CD4-positive, CD25-positive, alpha-beta regulatory T cell (primary cell): ENCODE measurements at regions not wholly inside any gene's neighbourhood (a gene's known extent, or its start where the extent isn't known, plus 50 kb on each side); places are given as distances from the start of the nearest gene placed in this dataset.

Source experiments
- ATAC-seq, 2 donors: fragments of 150-1000 bp; cut with Tn5 transposase; one replicate each; pipeline ENCODE4 v1.10.0; 2021; ENCODE audit warnings: low read depth in 2 of 2, moderate number of reproducible peaks in 2 of 2, moderate library complexity in 1 of 2
- DNase-seq, 3 donors: peaks; one replicate each; pipeline versions ENCODE4 v3.0.0 to v3.0.0-alpha.2; 2012 to 2022; ENCODE audit warnings: mixed read lengths in 1 of 3
- H3K27ac ChIP-seq: one replicate; pipeline ENCODE4 v1.7.0; 2013; ENCODE audit warnings: mild to moderate bottlenecking, low read length; ENCODE audit not compliant: insufficient read depth, poor library complexity, severe bottlenecking
- H3K27me3 ChIP-seq: one replicate; pipeline ENCODE4 v1.7.0; 2013; ENCODE audit warnings: low read length; ENCODE audit not compliant: control insufficient read depth, insufficient read depth
- H3K36me3 ChIP-seq: one replicate; pipeline ENCODE4 v1.7.0; 2013; ENCODE audit warnings: mild to moderate bottlenecking, low read length, moderate library complexity; ENCODE audit not compliant: control insufficient read depth, insufficient read depth
- H3K4me1 ChIP-seq: 2 replicates; pipeline ENCODE4 v1.7.0; 2013; ENCODE audit warnings: mild to moderate bottlenecking, low read length; ENCODE audit not compliant: insufficient read depth, control insufficient read depth, poor library complexity, severe bottlenecking
- H3K4me3 ChIP-seq: one replicate; pipeline ENCODE4 v1.7.0; 2013; ENCODE audit warnings: low read depth, mild to moderate bottlenecking, low read length, moderate library complexity
- H3K9me3 ChIP-seq, 2 experiments: 1 replicate in 1 of 2; 2 replicates in 1 of 2; pipeline ENCODE4 v1.7.0; 2013; ENCODE audit warnings: low read length in 2 of 2, mild to moderate bottlenecking in 1 of 2, moderate library complexity in 1 of 2; ENCODE audit not compliant: control insufficient read depth in 2 of 2
- H3K27ac Mint-ChIP-seq, 3 donors: one replicate each; pipeline ENCODE4 v1.8.0; 2020 to 2022; ENCODE audit warnings: mild to moderate bottlenecking in 3 of 3, mixed read lengths in 3 of 3, moderate library complexity in 2 of 3
- H3K27me3 Mint-ChIP-seq: one replicate; pipeline ENCODE4 v1.8.0; 2022; ENCODE audit warnings: mild to moderate bottlenecking, mixed read lengths
- H3K36me3 Mint-ChIP-seq: one replicate; pipeline ENCODE4 v1.8.0; 2020; ENCODE audit warnings: mixed read lengths
- H3K4me1 Mint-ChIP-seq, 4 donors: one replicate each; pipeline ENCODE4 v1.8.0; 2020 to 2022; ENCODE audit warnings: mixed read lengths in 4 of 4, mild to moderate bottlenecking in 1 of 4
- H3K4me3 Mint-ChIP-seq, 4 donors: one replicate each; pipeline ENCODE4 v1.8.0; 2020 to 2022; ENCODE audit warnings: mild to moderate bottlenecking in 4 of 4, mixed read lengths in 4 of 4, moderate library complexity in 3 of 4
- H3K9me3 Mint-ChIP-seq, 7 donors: one replicate each; pipeline ENCODE4 v1.8.0; 2020 to 2022; ENCODE audit warnings: mixed read lengths in 7 of 7, mild to moderate bottlenecking in 3 of 7, moderate library complexity in 2 of 7

- no peak overlapping the region for H3K4me3 ChIP-seq
- Mint-ChIP-seq H3K9me3 (no peaks in the 10 kb centered on the region), H3K4me1 (no peaks in the 10 kb centered on the region), H3K4me3 (no peak overlapping the region), H3K27ac (no peak overlapping the region), H3K27me3 (no peaks in the 10 kb centered on the region), H3K36me3 (no peaks in the 10 kb centered on the region)
- H3K27ac ChIP-seq: no peak overlapping the region
- DNase-seq: no peak
- no peaks in the 10 kb centered on the region for H3K36me3 ChIP-seq
- H3K4me1 ChIP-seq: no peaks in the 10 kb centered on the region
- H3K27me3 ChIP-seq: no peaks in the 10 kb centered on the region
- no peaks in the 10 kb centered on the region for H3K9me3 ChIP-seq
- no peak for ATAC-seq
These were observed 792.1 kb upstream of the AMELY start for GRCh38 chrY:7703578-7704140.

- H3K27me3 Mint-ChIP-seq: no peaks in the 10 kb centered on the region
- Histone ChIP-seq H3K36me3 (no peaks in the 10 kb centered on the region), H3K27ac (no peak overlapping the region), H3K4me3 (no peak overlapping the region), H3K27me3 (no peaks in the 10 kb centered on the region), H3K9me3 (no peaks in the 10 kb centered on the region), H3K4me1 (no peaks in the 10 kb centered on the region)
- no peaks in the 10 kb centered on the region for H3K36me3 Mint-ChIP-seq
- DNase-seq (no peak), ATAC-seq (no peak)
- no peak overlapping the region for H3K4me3 Mint-ChIP-seq
- H3K4me1 Mint-ChIP-seq: no peaks in the 10 kb centered on the region
- H3K9me3 Mint-ChIP-seq: no peaks in the 10 kb centered on the region
- H3K27ac Mint-ChIP-seq: no peak overlapping the region
These were observed 790.9 kb upstream of the AMELY start for GRCh38 chrY:7702481-7702880.

- ATAC-seq (no peak), DNase-seq (no peak)
- Histone ChIP-seq H3K4me3 (no peak overlapping the region), H3K27ac (no peak overlapping the region), H3K9me3 (no peaks in the 10 kb centered on the region), H3K27me3 (no peaks in the 10 kb centered on the region), H3K36me3 (no peaks in the 10 kb centered on the region), H3K4me1 (no peaks in the 10 kb centered on the region)
- no peaks in the 10 kb centered on the region for H3K4me1 Mint-ChIP-seq
- H3K27me3 Mint-ChIP-seq: no peaks in the 10 kb centered on the region
- no peak overlapping the region for H3K4me3 Mint-ChIP-seq
- no peaks in the 10 kb centered on the region for H3K9me3 Mint-ChIP-seq
- H3K27ac Mint-ChIP-seq: no peak overlapping the region
- no peaks in the 10 kb centered on the region for H3K36me3 Mint-ChIP-seq
These were observed 790.1 kb upstream of the AMELY start for GRCh38 chrY:7701676-7702075.

GRCh38 chrY:7697506-7697905 lies 786.0 kb upstream of the AMELY start:
- H3K4me1 ChIP-seq: no peaks in the 10 kb centered on the region
- no peaks in the 10 kb centered on the region for H3K27me3 ChIP-seq
- no peak overlapping the region for H3K27ac ChIP-seq
- H3K36me3 ChIP-seq: no peaks in the 10 kb centered on the region
- H3K9me3 ChIP-seq: no peaks in the 10 kb centered on the region
- Mint-ChIP-seq H3K27ac (no peak overlapping the region), H3K9me3 (no peaks in the 10 kb centered on the region), H3K27me3 (no peaks in the 10 kb centered on the region), H3K4me1 (no peaks in the 10 kb centered on the region), H3K4me3 (no peak overlapping the region), H3K36me3 (no peaks in the 10 kb centered on the region)
- H3K4me3 ChIP-seq: no peak overlapping the region
- DNase-seq (no peak), ATAC-seq (no peak)

- H3K27me3 ChIP-seq: no peaks in the 10 kb centered on the region
- H3K36me3 ChIP-seq: no peaks in the 10 kb centered on the region
- no peak overlapping the region for H3K4me3 ChIP-seq
- no peaks in the 10 kb centered on the region for H3K4me1 Mint-ChIP-seq
- no peaks in the 10 kb centered on the region for H3K27me3 Mint-ChIP-seq
- DNase-seq (no peak), ATAC-seq (no peak)
- no peak overlapping the region for H3K4me3 Mint-ChIP-seq
- no peaks in the 10 kb centered on the region for H3K9me3 Mint-ChIP-seq
- no peaks in the 10 kb centered on the region for H3K36me3 Mint-ChIP-seq
- no peaks in the 10 kb centered on the region for H3K9me3 ChIP-seq
- H3K4me1 ChIP-seq: no peaks in the 10 kb centered on the region
- no peak overlapping the region for H3K27ac ChIP-seq
- no peak overlapping the region for H3K27ac Mint-ChIP-seq
These were observed 781.1 kb upstream of the AMELY start for GRCh38 chrY:7692701-7693100.

- DNase-seq: no peak
- H3K27me3 ChIP-seq: no peaks in the 10 kb centered on the region
- no peaks in the 10 kb centered on the region for H3K9me3 Mint-ChIP-seq
- H3K4me3 ChIP-seq: no peak overlapping the region
- H3K36me3 ChIP-seq: no peaks in the 10 kb centered on the region
- H3K4me3 Mint-ChIP-seq: no peak overlapping the region
- ATAC-seq: no peak
- H3K27me3 Mint-ChIP-seq: no peaks in the 10 kb centered on the region
- H3K27ac ChIP-seq: no peak overlapping the region
- no peak overlapping the region for H3K27ac Mint-ChIP-seq
- H3K9me3 ChIP-seq: no peaks in the 10 kb centered on the region
- H3K4me1 Mint-ChIP-seq: no peaks in the 10 kb centered on the region
- no peaks in the 10 kb centered on the region for H3K4me1 ChIP-seq
- H3K36me3 Mint-ChIP-seq: no peaks in the 10 kb centered on the region
These were observed 775.5 kb upstream of the AMELY start for GRCh38 chrY:7687086-7687485.

- Mint-ChIP-seq H3K36me3 (no peaks in the 10 kb centered on the region), H3K4me1 (no peaks in the 10 kb centered on the region), H3K27me3 (no peaks in the 10 kb centered on the region), H3K9me3 (no peaks in the 10 kb centered on the region), H3K27ac (no peak overlapping the region), H3K4me3 (no peak overlapping the region)
- no peaks in the 10 kb centered on the region for H3K4me1 ChIP-seq
- no peaks in the 10 kb centered on the region for H3K9me3 ChIP-seq
- H3K4me3 ChIP-seq: no peak overlapping the region
- no peak for ATAC-seq
- no peaks in the 10 kb centered on the region for H3K36me3 ChIP-seq
- no peak overlapping the region for H3K27ac ChIP-seq
- DNase-seq: no peak
- no peaks in the 10 kb centered on the region for H3K27me3 ChIP-seq
These were observed 773.0 kb upstream of the AMELY start for GRCh38 chrY:7684546-7684945.

GRCh38 chrY:7682386-7682785 lies 770.8 kb upstream of the AMELY start:
- no peaks in the 10 kb centered on the region for H3K4me1 Mint-ChIP-seq
- H3K36me3 Mint-ChIP-seq: no peaks in the 10 kb centered on the region
- H3K27me3 Mint-ChIP-seq: no peaks in the 10 kb centered on the region
- no peak overlapping the region for H3K4me3 Mint-ChIP-seq
- no peak for ATAC-seq
- DNase-seq: no peak
- H3K4me3 ChIP-seq: no peak overlapping the region
- H3K27ac ChIP-seq: no peak overlapping the region
- H3K4me1 ChIP-seq: no peaks in the 10 kb centered on the region
- no peaks in the 10 kb centered on the region for H3K27me3 ChIP-seq
- no peak overlapping the region for H3K27ac Mint-ChIP-seq
- no peaks in the 10 kb centered on the region for H3K36me3 ChIP-seq
- H3K9me3 ChIP-seq: no peaks in the 10 kb centered on the region
- no peaks in the 10 kb centered on the region for H3K9me3 Mint-ChIP-seq
